Ishikawa (cell line): ENCODE measurements at regions not wholly inside any gene's neighbourhood (a gene's known extent, or its start where the extent isn't known, plus 50 kb on each side); places are given as distances from the start of the nearest gene placed in this dataset.

Experiments used
- CEBPB ChIP-seq: IDR thresholded peaks from 2 replicates; pipeline ENCODE4 v1.6.1; 2012
- CREB1 ChIP-seq: IDR thresholded peaks from 2 replicates; pipeline ENCODE4 v1.6.1; 2012; ENCODE audit warnings: low read depth
- EGR1 ChIP-seq: IDR thresholded peaks from 2 replicates; pipeline ENCODE4 v1.6.1; 2012
- EP300 ChIP-seq: IDR thresholded peaks from 2 replicates; pipeline ENCODE4 v1.6.1; 2012; ENCODE audit warnings: borderline replicate concordance
- FOXM1 ChIP-seq: IDR thresholded peaks from 2 replicates; pipeline ENCODE4 v1.6.1; 2012; ENCODE audit warnings: low read depth, borderline replicate concordance
- NFIC ChIP-seq: IDR thresholded peaks from 2 replicates; pipeline ENCODE4 v1.6.1; 2012
- RAD21 ChIP-seq: IDR thresholded peaks from 2 replicates; pipeline ENCODE4 v1.6.1; 2012; ENCODE audit warnings: low read depth
- REST ChIP-seq: IDR thresholded peaks from 2 replicates; pipeline ENCODE4 v1.6.1; 2012; ENCODE audit warnings: low read depth, mild to moderate bottlenecking
- TAF1 ChIP-seq: IDR thresholded peaks from 2 replicates; pipeline ENCODE4 v1.6.1; 2012; ENCODE audit warnings: low read depth, mild to moderate bottlenecking
- TCF12 ChIP-seq: IDR thresholded peaks from 2 replicates; pipeline ENCODE4 v1.6.1; 2012; ENCODE audit warnings: low read depth
- TEAD4 ChIP-seq: IDR thresholded peaks from 2 replicates; pipeline ENCODE4 v1.6.1; 2012
- YY1 ChIP-seq: IDR thresholded peaks from 2 replicates; pipeline ENCODE4 v1.6.1; 2012; ENCODE audit warnings: low read depth
- ZBTB7A ChIP-seq: IDR thresholded peaks from 2 replicates; pipeline ENCODE4 v1.6.1; 2012; ENCODE audit warnings: low read depth
- TF ChIP-seq, protein P1 (sequence below): IDR thresholded peaks from 2 replicates; pipeline ENCODE4 v1.6.1; 2012
- TF ChIP-seq, protein P2 (sequence below): IDR thresholded peaks from 2 replicates; pipeline ENCODE4 v1.6.1; 2012

DNA sequence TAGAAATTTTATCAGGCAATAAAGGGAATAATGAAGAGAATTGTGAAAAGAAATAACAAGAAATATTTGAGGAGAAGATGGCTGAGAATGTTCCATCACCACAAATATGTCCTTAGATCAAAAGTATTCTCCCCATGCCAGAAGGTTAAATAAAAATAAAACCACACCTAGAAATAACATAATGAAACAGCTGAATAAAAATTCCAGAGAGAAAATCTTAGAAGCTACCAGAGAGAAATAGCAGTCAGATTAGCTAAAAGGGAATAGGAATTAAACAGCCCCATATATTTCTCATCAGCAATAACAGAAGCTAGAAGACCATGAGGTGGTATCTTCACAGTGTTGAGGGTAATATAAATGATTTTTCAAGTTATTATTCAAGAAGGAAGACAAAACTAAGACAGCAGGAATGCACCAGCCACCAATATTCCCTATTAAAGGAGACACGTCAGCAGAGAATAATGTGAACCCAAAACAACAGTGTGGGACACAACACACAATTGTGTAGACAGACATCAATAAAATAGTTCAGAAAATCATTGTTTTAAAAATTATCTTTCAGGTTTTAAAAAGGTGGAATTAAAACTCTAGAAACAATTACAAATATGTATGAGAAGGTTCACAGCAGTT lies 82.0 kb upstream of the NEDD4L start:
- no peak for TF ChIP-seq REST
- TF ChIP-seq, protein P1, sequence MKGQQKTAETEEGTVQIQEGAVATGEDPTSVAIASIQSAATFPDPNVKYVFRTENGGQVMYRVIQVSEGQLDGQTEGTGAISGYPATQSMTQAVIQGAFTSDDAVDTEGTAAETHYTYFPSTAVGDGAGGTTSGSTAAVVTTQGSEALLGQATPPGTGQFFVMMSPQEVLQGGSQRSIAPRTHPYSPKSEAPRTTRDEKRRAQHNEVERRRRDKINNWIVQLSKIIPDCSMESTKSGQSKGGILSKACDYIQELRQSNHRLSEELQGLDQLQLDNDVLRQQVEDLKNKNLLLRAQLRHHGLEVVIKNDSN = no peak
- no peak for TF ChIP-seq EP300
- no peak for TF ChIP-seq FOXM1
- TF ChIP-seq TAF1 = no peak
- TF ChIP-seq, protein P2, sequence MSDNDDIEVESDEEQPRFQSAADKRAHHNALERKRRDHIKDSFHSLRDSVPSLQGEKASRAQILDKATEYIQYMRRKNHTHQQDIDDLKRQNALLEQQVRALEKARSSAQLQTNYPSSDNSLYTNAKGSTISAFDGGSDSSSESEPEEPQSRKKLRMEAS = no peak
- TF ChIP-seq EGR1 = no peak
- TF ChIP-seq ZBTB7A = no peak

DNA sequence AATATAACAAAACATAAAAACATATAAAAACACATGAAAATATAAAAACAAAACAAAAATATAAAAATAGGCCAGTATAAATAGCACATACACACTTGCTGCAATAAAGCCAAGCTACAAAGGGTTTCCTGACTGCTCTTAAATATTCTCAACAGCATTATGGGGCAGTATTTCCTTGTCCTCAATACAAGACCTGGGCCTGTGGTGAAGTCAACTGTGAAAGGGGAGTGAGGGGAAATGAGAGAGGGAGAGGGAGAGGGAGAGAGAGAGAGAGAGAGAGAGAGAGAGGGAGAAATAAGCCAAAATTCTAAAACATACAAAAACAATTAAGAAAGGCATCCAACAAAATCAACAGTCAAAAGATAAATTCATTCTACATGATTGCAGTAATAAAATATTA lies 82.6 kb upstream of the NEDD4L start:
- TF ChIP-seq REST = no peak
- no peak for TF ChIP-seq EGR1
- no peak for TF ChIP-seq TAF1
- TF ChIP-seq RAD21 = no peak
- no peak for TF ChIP-seq EP300
- no peak for TF ChIP-seq NFIC
- TF ChIP-seq, protein P1 = no peak
- no peak for TF ChIP-seq TCF12
- TF ChIP-seq CEBPB = no peak
- TF ChIP-seq TEAD4 = no peak

DNA sequence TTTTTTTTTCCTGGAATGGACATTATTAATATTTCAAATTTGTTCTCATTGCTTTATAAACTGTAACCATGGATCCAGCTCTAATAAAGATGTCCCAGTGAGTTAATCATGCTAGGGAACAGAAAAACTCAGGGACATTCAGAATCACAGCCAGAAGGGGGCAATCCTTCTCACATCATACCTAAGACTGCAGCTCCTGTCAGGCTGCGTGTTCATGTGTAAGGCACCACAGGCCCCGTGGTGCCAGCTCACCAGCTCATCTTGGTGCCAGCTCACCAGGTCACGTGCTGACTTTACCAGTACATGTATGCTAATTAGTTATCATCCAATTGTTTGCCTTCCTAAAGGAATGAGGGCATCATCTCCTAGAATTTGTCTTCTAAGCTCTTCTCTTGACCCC lies 84.7 kb upstream of the NEDD4L start:
- TF ChIP-seq RAD21 (peak; percentile 62), EGR1 (no peak), CEBPB (no peak), EP300 (no peak), TAF1 (no peak), TCF12 (no peak)
- TF ChIP-seq, protein P1 = peak; percentile 64

DNA sequence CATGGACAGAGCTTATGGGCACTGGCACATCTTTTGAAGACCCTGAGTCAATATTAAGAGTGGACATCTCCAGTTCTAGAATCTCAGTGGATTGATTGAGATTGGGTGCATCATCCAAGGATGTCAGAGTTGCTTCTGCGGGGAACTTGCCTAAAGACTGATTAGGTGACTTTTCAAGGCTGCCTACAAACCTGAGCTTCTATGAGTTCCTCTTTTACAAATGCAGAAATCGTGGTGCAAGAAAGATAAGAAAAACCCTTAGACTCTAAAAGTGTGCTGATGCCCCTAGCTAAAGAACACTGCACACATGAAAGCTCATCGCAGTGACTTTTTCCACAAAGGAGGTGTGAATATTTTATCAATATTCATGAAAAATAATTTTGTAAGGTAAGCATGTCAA lies 86.8 kb upstream of the NEDD4L start:
- TF ChIP-seq ZBTB7A (no peak), TCF12 (no peak), EP300 (no peak), CEBPB (no peak), RAD21 (no peak)
- TF ChIP-seq, protein P1 = no peak

GRCh38 chr18:57956491-57956890 lies 87.5 kb upstream of the NEDD4L start:
- TF ChIP-seq EP300 = no peak
- no peak for TF ChIP-seq TEAD4
- TF ChIP-seq ZBTB7A = no peak
- no peak for TF ChIP-seq YY1
- TF ChIP-seq, protein P1 = no peak
- TF ChIP-seq REST = no peak
- TF ChIP-seq, protein P2 = no peak
- no peak for TF ChIP-seq TCF12
- TF ChIP-seq RAD21 = no peak
- TF ChIP-seq FOXM1 = no peak
- no peak for TF ChIP-seq CREB1
- TF ChIP-seq TAF1 = no peak
- no peak for TF ChIP-seq NFIC
- TF ChIP-seq CEBPB = no peak
- no peak for TF ChIP-seq EGR1
